GM19468 (cell line): ENCODE measurements at regions not wholly inside any gene's neighbourhood (a gene's known extent, or its start where the extent isn't known, plus 50 kb on each side); places are given as distances from the start of the nearest gene placed in this dataset.

Experiments
- ATAC-seq: cut with Tn5 transposase; IDR thresholded peaks from one replicate; pipeline ENCODE4 v1.9.1; 2021; ENCODE audit warnings: mild to moderate bottlenecking, moderate library complexity, moderate number of reproducible peaks; ENCODE audit not compliant: unreplicated experiment; ENCODE audit errors: extremely low read depth

GRCh38 chr10:35907548-35907947 lies 265.5 kb upstream of the FZD8 start:
- no peak for ATAC-seq

DNA sequence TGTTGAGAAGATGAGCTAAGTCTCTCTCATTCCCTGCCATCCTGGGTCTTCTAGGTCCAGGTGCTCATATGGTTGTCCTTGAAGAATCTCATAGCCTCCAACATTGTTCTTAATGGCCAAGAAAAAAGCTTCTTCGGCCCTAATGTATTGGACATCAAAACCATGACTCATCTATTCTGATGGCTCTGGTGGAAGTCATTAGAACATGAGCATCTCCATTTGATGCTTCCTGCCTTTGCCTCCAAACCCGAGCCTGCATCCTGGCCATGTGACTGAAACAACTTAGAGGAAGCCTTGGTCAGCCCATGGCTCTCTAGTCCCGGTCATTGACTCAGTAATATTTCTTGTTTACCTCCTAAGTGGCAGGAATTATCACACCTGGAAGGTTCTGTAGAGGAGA lies 264.1 kb upstream of the FZD8 start:
- ATAC-seq: no peak

GRCh38 chr10:35903021-35903420 lies 260.9 kb upstream of the FZD8 start:
- ATAC-seq: no peak

GRCh38 chr10:35898716-35899440 lies 256.8 kb upstream of the FZD8 start:
- no peak for ATAC-seq

DNA sequence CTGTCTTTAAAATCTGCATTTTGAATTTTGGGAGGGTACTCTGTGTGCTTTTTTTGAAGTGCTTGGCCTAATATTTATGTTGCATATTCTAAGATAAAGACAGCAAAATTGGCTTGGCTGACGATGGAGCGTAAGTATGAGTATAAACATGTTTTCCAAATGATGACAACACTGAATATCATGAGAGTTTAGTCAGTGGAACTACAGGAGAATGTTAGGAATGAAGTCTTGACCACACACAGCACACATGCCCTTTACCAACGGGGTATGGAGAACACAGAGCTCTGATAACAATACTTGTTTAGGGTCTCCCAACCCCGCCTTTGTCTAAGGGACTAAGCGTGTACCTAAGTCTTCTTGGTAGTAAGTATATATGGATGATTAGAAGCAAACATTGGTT lies 253.9 kb upstream of the FZD8 start:
- ATAC-seq: no peak

- ATAC-seq: no peak
Measured at GRCh38 chr10:35895331-35895730, 253.2 kb upstream of the FZD8 start.

- ATAC-seq: no peak
Measured at GRCh38 chr10:35892526-35892925, 250.4 kb upstream of the FZD8 start.

GRCh38 chr10:35890676-35891495 lies 248.8 kb upstream of the FZD8 start:
- no peak for ATAC-seq

DNA sequence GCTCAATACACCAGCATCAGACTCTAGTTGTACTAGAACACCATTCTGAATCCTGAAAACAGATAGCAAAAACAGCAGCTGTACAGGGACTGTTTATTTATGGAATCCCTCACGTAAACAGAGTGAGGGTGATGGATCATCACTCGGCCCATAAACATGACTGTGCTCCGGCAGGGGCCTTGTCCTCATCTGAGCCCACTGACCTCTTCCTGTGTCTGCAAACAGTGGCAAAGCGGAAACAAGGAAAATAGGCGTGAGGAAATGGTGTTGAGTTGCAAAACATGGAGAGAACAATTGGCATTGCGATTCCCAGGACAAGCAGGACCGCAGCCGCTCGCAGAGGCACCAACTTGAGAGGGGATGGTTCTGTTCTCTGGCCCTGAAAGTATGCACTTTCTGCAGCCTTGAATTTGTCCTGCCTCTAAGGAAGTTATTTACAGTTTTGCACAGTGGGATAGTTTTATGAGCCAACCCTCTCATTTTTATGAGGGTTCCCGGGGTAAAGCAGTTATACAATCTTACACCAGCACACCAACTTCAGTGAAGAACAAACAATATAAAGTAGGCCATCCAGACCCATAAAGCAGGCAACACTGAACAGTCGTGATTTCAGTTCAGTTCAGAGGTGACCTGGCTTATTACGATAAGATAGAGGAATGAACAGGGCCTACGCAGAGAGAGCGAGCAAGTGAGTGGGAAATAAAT lies 248.0 kb upstream of the FZD8 start:
- ATAC-seq: no peak

- ATAC-seq: no peak
Measured at GRCh38 chr10:35889226-35889625, 247.1 kb upstream of the FZD8 start.

DNA sequence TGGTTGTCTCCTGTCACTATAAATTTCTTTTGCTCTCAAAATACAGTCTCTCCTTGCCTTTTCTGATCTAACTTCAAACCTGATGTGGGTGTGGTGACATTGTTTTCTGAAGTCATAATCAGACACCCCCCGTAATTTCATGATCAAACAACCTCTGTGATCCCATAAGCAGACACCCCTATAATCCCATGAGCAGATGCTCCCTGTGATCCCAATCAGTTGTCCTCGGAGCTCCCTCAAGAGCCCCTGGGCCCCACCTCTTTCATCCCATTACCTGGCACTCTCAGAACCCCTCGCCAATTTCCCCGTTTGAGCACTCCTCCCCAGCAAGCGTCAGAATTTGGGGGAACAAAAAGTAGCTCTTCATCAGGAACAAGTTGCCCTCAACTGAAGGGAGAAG lies 246.3 kb upstream of the FZD8 start:
- no peak for ATAC-seq

DNA sequence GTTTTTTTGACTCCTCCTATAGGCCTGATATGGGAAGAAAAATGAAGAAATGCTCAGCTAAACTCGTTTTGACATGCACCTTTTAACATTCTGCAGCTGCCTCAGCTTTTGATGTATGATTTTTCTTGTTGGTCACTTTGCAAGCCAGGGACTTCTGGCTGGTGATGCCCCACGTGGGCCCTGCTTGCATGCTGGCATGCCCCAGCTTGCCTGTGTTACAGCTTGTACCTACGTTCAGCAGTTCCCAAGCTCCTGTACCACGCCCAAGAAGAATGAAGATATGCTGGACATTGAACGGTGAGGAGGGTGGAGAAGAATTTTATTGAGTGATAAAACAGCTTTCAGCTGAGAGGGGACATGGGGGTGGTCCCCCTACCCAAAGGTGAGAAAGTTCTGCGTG lies 245.6 kb upstream of the FZD8 start:
- no peak for ATAC-seq

DNA sequence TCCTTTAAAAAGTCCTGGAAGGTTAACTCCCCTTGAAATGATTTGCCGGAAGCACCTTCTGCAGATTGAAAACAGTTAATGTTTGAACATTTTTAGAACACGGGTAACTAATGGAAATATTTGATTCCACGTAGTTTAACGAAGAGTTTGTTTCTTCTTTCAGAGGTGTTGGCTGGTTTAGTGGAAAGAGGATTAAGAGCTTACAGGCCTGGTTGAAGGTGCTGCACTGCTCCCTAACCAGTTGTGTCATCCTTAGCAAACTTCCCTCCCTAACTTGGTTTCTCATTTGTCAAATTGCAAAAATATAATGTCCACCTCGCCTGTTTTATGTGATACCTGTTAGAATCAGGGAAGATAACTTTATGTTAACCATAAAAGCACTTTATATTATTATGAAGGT lies 243.0 kb upstream of the FZD8 start:
- no peak for ATAC-seq

DNA sequence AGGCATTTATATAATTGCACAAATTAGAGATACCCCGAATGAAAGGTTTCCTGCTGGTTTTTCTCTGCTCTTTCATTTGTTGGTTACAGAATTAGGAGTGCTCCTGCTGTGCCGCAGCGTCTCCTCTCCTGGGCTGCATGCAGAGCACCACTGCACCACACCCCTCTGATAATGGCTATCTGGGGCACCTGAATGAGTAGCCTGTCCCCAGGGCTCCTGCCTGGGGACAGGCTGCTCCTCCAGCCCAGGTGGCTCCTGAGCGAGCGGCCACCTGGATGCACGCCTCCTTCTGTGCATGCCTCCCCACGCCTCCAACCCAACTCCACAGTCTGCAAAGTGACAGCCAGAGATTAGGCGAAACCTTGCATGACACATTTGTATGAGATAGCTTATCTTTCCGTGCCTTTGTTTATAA lies 242.6 kb upstream of the FZD8 start:
- no peak for ATAC-seq

GRCh38 chr10:35882422-35883150 lies 240.5 kb upstream of the FZD8 start:
- ATAC-seq: no peak

GRCh38 chr10:35881320-35881719 lies 239.2 kb upstream of the FZD8 start:
- ATAC-seq: no peak

GRCh38 chr10:35876248-35876647 lies 234.2 kb upstream of the FZD8 start:
- no peak for ATAC-seq

GRCh38 chr10:35875016-35875676 lies 233.1 kb upstream of the FZD8 start:
- ATAC-seq: no peak

- no peak for ATAC-seq
Measured at GRCh38 chr10:35874311-35875015, 232.4 kb upstream of the FZD8 start.
